GM18861 (cell line): ENCODE measurements at regions not wholly inside any gene's neighbourhood (a gene's known extent, or its start where the extent isn't known, plus 50 kb on each side); places are given as distances from the start of the nearest gene placed in this dataset.
"Not testable (repeated sequence)": the region's sequence is repeated elsewhere in the genome, so short reads cannot be mapped to it uniquely, and the experiment has no call there.

Experiments used
- ATAC-seq: cut with Tn5 transposase; IDR thresholded peaks from one replicate; pipeline ENCODE4 v1.9.1; 2021; ENCODE audit not compliant: unreplicated experiment

DNA sequence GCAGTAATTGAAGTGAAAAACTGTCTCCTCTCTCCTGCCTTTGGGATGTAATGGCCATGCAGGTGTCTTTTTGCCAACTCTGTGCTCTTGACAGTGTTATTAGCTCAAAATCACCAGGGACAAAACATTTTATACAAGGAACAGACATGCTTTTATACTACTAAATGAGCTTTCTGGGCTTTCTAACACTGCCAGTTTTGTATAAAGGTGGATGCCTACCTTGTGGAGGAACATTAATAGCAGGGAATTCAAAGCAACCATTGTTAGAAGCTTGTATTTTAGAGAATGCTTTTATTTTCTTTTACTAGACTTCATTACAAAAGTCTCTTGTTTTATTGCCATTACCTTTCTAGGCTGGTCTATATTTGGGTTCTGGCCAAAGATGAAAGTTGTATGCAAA is 54.7 kb upstream of the ARSJ start:
- no peak for ATAC-seq

GRCh38 chr4:114036426-114036825 is 57.0 kb upstream of the ARSJ start:
- no peak for ATAC-seq

GRCh38 chr4:114036864-114037263 is 57.4 kb upstream of the ARSJ start:
- no peak for ATAC-seq

DNA sequence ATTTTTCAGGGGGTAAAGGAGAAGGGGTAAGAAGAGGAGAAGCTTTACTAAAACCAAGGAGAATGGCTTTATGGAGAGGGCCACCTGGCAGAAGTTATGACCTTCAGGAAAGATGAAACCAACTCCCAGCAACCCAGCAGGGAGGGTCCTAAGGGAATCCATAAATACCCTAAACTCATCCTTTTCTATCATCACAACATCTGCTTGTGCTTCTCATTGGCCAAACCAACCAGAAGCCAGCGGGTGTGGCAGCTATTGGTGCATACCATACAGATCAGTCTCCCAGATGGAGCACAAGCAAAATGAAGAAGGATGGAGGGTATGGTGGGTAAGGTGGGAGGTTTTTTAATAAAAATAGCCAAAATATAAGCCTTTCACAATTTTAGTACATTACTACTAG is 58.5 kb upstream of the ARSJ start:
- no peak for ATAC-seq

- no peak for ATAC-seq
Observed at GRCh38 chr4:114038762-114039387, 59.4 kb upstream of the ARSJ start.

- peak; percentile 86 for ATAC-seq
Observed at GRCh38 chr4:114040319-114041116, 61.1 kb upstream of the ARSJ start.

GRCh38 chr4:114041117-114041475 is 61.6 kb upstream of the ARSJ start:
- ATAC-seq: no peak

DNA sequence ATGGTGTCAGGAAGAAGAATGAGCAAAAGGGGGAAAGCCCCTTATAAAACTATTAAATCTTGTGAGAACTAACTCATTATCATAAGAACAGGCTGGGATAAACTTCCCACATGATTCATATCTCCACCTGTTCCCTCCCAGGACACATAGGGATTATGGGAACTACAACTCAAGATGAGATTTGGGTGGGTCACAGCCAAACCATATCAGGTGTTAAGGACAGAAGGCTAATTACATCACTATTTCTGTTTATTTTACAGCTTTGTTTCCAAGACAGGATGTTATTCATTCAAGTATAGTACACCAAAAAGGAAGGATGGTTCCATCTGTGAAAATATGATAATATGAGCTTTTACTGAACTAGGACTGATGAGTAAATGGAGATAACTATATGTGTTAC is 63.7 kb upstream of the ARSJ start:
- no peak for ATAC-seq

GRCh38 chr4:114044351-114044750 is 64.9 kb upstream of the ARSJ start:
- ATAC-seq: not testable (repeated sequence)

DNA sequence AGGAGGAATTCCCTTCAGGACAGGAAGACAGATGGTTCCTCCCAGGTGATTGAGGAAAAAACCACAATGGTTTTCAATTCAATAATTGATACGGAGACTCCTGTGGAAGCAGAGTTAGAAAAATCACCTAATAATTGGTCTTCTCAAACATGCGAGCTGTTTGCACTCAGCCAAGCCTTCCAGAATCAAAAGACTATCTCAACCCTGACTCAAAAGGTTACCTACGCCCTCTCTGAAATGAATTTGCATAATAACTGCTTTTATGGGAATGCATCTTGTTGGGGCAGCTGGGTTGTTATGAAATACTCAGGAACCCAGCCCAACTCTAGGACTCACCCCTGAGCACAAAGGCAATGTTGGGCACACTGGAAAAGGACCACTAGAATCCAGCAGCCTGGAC is 66.9 kb upstream of the ARSJ start:
- ATAC-seq: no peak

DNA sequence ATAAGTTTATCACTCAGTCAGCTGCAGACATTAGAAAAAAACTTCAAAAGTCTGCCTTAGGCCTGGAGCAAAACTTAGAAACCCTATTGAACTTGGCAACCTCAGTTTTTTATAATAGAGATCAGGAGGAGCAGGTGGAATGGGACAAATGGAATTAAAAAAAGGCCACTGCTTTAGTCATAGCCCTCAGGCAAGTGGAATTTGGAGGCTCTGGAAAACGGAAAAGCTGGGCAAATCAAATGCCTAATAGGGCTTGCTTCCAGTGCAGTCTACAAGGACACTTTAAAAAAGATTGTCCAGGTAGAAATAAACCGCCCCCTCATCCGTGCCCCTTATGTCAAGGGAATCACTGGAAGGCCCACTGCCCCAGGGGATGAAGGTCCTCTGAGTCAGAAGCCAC is 68.7 kb upstream of the ARSJ start:
- ATAC-seq: not testable (repeated sequence)

DNA sequence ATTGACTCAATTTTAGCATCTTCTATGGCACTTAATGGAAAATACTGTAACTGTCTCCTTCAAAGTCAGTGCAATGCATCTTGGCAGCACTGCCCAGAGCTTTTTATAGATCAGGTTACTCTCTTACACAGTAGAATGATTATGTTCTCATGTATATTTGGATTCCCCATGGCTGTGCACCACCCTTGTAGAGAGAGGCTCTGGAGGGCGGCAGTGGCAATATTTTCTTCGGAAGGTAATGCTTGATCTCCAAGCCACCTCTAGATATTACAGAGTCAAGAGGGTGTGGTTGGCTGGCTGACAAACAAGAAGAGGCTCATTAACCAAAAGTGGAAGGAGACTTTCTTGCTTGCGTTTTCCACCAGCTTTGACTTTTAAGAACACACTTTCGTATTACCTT is 72.8 kb upstream of the ARSJ start:
- ATAC-seq: no peak

- no peak for ATAC-seq
Observed at GRCh38 chr4:114056599-114056998, 77.2 kb upstream of the ARSJ start.

DNA sequence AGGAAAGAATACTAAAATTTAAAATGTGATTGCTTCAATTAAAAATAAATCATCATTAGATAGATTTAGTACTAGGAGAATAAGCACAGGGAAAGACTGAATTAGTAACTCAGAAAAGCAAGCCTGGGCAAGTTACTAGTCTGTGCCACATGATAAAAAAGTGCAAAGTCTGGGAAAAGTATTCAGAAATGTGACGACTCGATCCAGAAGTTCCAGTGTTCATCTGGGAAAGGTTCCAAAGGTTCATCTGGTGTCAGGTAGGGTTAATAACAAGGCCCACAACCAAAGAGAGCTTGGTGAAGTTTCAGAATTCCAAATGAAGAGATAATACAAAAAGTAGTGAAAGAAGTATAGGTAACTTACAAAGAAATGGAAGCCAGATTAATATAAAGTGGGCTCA is 78.3 kb upstream of the ARSJ start:
- ATAC-seq: no peak

- no peak for ATAC-seq
Observed at GRCh38 chr4:114062499-114062898, 83.1 kb upstream of the ARSJ start.

- no peak for ATAC-seq
Observed at GRCh38 chr4:114072781-114073180, 93.3 kb upstream of the ARSJ start.

- ATAC-seq: no peak
Observed at GRCh38 chr4:114076899-114077570, 97.6 kb upstream of the ARSJ start.

GRCh38 chr4:114077610-114078009 is 98.2 kb upstream of the ARSJ start:
- no peak for ATAC-seq

DNA sequence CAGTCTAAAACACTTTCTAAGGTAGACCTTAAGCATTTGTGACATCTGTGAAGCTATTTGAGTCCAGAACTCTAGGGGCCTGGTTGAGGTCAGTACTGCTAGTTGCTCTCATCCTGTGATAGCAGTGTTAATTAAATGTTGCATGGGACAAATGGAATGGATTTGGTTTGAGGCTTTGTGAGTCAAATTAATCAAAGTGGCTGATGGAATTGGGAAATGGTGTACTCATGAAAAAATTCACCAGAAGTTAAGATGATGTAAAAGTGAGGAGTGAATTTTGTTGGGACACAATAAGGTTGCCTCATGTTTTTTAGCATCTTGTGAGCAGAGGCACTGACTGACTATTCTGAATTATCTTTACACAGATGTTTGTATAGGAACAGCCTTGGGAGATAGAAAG is 99.2 kb upstream of the ARSJ start:
- no peak for ATAC-seq

DNA sequence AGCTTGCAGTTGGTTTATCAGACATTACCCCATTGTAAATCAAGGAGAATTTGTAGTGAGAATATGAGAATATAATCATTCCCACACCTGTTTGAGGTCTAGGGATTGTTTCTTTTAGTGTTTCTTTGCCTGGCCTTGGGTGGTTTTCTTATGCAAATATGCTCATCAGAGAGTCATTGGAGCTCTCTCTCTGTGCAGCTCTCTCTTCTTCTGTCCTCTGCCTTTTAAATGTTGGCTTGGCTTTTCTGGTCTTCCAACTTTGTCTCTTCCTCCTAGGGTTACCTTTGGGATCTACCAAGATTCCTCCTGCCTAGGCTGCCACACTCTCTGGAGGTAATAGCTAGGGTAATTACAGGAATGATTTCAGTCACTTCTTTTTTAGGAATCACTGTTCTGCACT is 102.3 kb upstream of the ARSJ start:
- no peak for ATAC-seq

DNA sequence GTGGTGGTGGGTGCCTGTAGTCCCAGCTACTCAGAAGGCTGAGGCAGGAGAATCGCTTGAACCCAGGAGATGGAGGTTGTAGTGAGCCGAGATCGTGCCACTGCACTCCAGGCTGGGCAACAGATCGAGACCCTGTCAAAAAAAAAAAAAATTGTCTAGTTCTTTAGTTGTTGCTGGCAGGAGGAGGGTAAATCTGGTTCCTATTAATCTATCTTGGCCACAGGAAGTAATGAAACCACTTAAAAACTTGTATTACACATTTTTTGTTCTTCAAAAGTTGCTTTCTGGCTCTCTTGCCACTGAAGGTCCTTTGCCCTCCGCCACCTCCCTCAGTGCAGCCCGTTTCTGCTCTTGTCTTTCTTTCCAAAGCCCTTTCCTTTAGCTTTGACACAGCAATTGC is 102.9 kb upstream of the ARSJ start:
- no peak for ATAC-seq

GRCh38 chr4:114085611-114086345 is 106.3 kb upstream of the ARSJ start:
- no peak for ATAC-seq
